GM18517 (cell line): ENCODE measurements at regions not wholly inside any gene's neighbourhood (a gene's known extent, or its start where the extent isn't known, plus 50 kb on each side); places are given as distances from the start of the nearest gene placed in this dataset.
A peak's percentile ranks its signal among the peaks of the same experiment; 100 is the strongest.

Source experiments
- ATAC-seq: cut with Tn5 transposase; IDR thresholded peaks from one replicate; pipeline ENCODE4 v1.9.1; 2021; ENCODE audit warnings: mild to moderate bottlenecking, moderate library complexity; ENCODE audit not compliant: unreplicated experiment

GRCh38 chrX:149992918-149993317, 54.6 kb upstream of the EOLA2 start:
- no peak for ATAC-seq

GRCh38 chrX:149993989-149994388, 55.7 kb upstream of the EOLA2 start:
- no peak for ATAC-seq

- ATAC-seq = no peak
Measured at GRCh38 chrX:149996515-149996914, 58.2 kb upstream of the EOLA2 start.

GRCh38 chrX:150005027-150005426, 66.7 kb upstream of the EOLA2 start:
- no peak for ATAC-seq

GRCh38 chrX:150007356-150007755, 69.1 kb upstream of the EOLA2 start:
- no peak for ATAC-seq

- ATAC-seq = no peak
Measured at GRCh38 chrX:150012647-150013381, 74.5 kb upstream of the EOLA2 start.

GRCh38 chrX:150014525-150014924, 76.2 kb upstream of the EOLA2 start:
- no peak for ATAC-seq

- ATAC-seq = no peak
Measured at GRCh38 chrX:150017868-150018267, 79.6 kb upstream of the EOLA2 start.

GRCh38 chrX:150018931-150019361, 80.7 kb upstream of the EOLA2 start:
- no peak for ATAC-seq

GRCh38 chrX:150028692-150029091, 90.4 kb upstream of the EOLA2 start:
- peak; percentile 71 for ATAC-seq

- ATAC-seq = no peak
Measured at GRCh38 chrX:150032742-150033141, 94.5 kb upstream of the EOLA2 start.

- ATAC-seq = no peak
Measured at GRCh38 chrX:150034788-150035187, 96.5 kb upstream of the EOLA2 start.

GRCh38 chrX:150035531-150035930, 97.2 kb upstream of the EOLA2 start:
- no peak for ATAC-seq

GRCh38 chrX:150036181-150036580, 97.9 kb upstream of the EOLA2 start:
- ATAC-seq = no peak

- ATAC-seq = no peak
Measured at GRCh38 chrX:150036641-150037040, 98.3 kb upstream of the EOLA2 start.

- no peak for ATAC-seq
Measured at GRCh38 chrX:150037041-150037440, 98.8 kb upstream of the EOLA2 start.

- ATAC-seq = no peak
Measured at GRCh38 chrX:150038315-150038714, 100.0 kb upstream of the EOLA2 start.

GRCh38 chrX:150038986-150039599, 100.8 kb upstream of the EOLA2 start:
- no peak for ATAC-seq

- no peak for ATAC-seq
Measured at GRCh38 chrX:150041208-150041607, 102.9 kb upstream of the EOLA2 start.

- ATAC-seq = no peak
Measured at GRCh38 chrX:150044556-150044955, 106.3 kb upstream of the EOLA2 start.

GRCh38 chrX:150047818-150048217, 109.5 kb upstream of the EOLA2 start:
- no peak for ATAC-seq

GRCh38 chrX:150049647-150050046, 111.4 kb upstream of the EOLA2 start:
- no peak for ATAC-seq

GRCh38 chrX:150050387-150050786, 112.1 kb upstream of the EOLA2 start:
- ATAC-seq = no peak
